Upper lobe of left lung (tissue), 6 donors: ENCODE measurements at regions not wholly inside any gene's neighbourhood (a gene's known extent, or its start where the extent isn't known, plus 50 kb on each side); places are given as distances from the start of the nearest gene placed in this dataset.
"Not testable (repeated sequence)": the region's sequence is repeated elsewhere in the genome, so short reads cannot be mapped to it uniquely, and the experiment has no call there.

ENCODE experiments used
- ATAC-seq, 2 donors: fragments of 200-7000 bp; cut with Tn5 transposase; one replicate each; pipeline ENCODE4 v1.9.1; 2022; ENCODE audit warnings: mild to moderate bottlenecking in 2 of 2, moderate library complexity in 2 of 2; ENCODE audit not compliant: low FRiP score in 2 of 2
- DNase-seq, 2 donors: peaks; one replicate each; pipeline ENCODE4 v3.0.0-alpha.2; 2019 to 2020
- H3K27ac ChIP-seq, 4 donors: fragments of 200-600 bp; sonication (generic); one replicate each; pipeline ENCODE4 v1.5.1; 2016 to 2019
- H3K27me3 ChIP-seq, 4 donors: fragments of 200-600 bp; sonication (generic); one replicate each; pipeline ENCODE4 v1.5.1; 2017 to 2019
- H3K36me3 ChIP-seq, 4 donors: fragments of 200-600 bp; sonication (generic); one replicate each; pipeline ENCODE4 v1.5.1; 2016 to 2019
- H3K4me1 ChIP-seq, 4 donors: fragments of 200-600 bp; sonication (generic); one replicate each; pipeline ENCODE4 v1.5.1; 2018 to 2019
- H3K4me3 ChIP-seq, 4 donors: fragments of 200-600 bp; sonication (generic); one replicate each; pipeline ENCODE4 v1.5.1; 2017 to 2019; ENCODE audit warnings: mild to moderate bottlenecking in 2 of 4, moderate library complexity in 1 of 4
- H3K9me3 ChIP-seq, 4 donors: fragments of 200-600 bp; sonication (generic); one replicate each; pipeline ENCODE4 v1.5.1; 2018 to 2019
- EP300 ChIP-seq, 4 donors: sonication (generic); formaldehyde crosslinking; IDR thresholded peaks; one replicate each; pipeline ENCODE4 v1.5.1; 2017; ENCODE audit warnings: antibody characterized with exemption in 4 of 4, control low read depth in 2 of 4
- POLR2A ChIP-seq, 4 donors: fragments of 450-650 bp; IDR thresholded peaks; one replicate each; pipeline ENCODE4 v1.5.1; 2016 to 2017; ENCODE audit warnings: antibody characterized with exemption in 4 of 4, mild to moderate bottlenecking in 2 of 4
- POLR2AphosphoS5 ChIP-seq, 2 donors: sonication (generic); formaldehyde crosslinking; IDR thresholded peaks; one replicate each; pipeline ENCODE4 v1.5.1; 2017; ENCODE audit warnings: antibody characterized with exemption in 2 of 2
- WGBS, 2 donors: methylation state at CpG; one replicate each; pipeline ENCODE4 v1.1.5; 2017 to 2018; 5-methylcytosine and 5-hydroxymethylcytosine counted together
- TF ChIP-seq, protein P1 (sequence below), 6 experiments: fragments of 450-650 bp in 4 of 6; fragments of 200-600 bp in 2 of 6; sonication (generic) in 2 of 6; IDR thresholded peaks; one replicate each; pipeline ENCODE4 v1.5.1; 2016 to 2019; ENCODE audit warnings: antibody characterized with exemption in 6 of 6
- donor health status: DM: no; HTN: no; CAD: no; lungs with moderate emphysema.
- donor health status: DM: no; HTN: yes; CAD: no; lungs with severe emphysema.

DNA sequence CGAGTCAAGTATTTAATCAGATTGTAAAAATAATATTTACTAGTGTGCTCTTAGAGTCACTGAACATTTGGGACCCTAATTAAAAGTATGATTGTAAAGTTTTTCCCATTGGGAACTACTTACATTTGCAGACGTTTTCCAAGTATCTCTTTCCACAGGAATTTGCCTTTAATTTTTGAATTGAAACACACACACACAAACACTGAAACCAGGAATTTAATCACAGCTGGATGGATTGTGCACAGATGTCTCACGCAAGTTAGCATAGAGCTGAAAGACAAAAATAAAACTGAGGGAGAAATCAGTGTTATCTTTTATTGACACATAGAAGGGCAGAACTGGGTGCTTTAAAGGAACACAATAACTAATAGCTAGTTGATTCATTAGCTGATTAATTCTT is 230.7 kb downstream of the RND3 start:
- TF ChIP-seq POLR2AphosphoS5 (IDR thresholded peaks at IDR 0.05) (no peak), POLR2A (IDR thresholded peaks at IDR 0.05) (no peak), EP300 (IDR thresholded peaks at IDR 0.05) (no peak)
- TF ChIP-seq, protein P1, sequence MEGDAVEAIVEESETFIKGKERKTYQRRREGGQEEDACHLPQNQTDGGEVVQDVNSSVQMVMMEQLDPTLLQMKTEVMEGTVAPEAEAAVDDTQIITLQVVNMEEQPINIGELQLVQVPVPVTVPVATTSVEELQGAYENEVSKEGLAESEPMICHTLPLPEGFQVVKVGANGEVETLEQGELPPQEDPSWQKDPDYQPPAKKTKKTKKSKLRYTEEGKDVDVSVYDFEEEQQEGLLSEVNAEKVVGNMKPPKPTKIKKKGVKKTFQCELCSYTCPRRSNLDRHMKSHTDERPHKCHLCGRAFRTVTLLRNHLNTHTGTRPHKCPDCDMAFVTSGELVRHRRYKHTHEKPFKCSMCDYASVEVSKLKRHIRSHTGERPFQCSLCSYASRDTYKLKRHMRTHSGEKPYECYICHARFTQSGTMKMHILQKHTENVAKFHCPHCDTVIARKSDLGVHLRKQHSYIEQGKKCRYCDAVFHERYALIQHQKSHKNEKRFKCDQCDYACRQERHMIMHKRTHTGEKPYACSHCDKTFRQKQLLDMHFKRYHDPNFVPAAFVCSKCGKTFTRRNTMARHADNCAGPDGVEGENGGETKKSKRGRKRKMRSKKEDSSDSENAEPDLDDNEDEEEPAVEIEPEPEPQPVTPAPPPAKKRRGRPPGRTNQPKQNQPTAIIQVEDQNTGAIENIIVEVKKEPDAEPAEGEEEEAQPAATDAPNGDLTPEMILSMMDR (IDR thresholded peaks at IDR 0.05), result no peak
- no peak for ATAC-seq
- Histone ChIP-seq H3K4me3 (no peak overlapping the region), H3K9me3 (no peaks in the 10 kb centered on the region), H3K36me3 (no peaks in the 10 kb centered on the region), H3K4me1 (no peaks in the 10 kb centered on the region), H3K27me3 (no peaks in the 10 kb centered on the region), H3K27ac (no peak overlapping the region)
- DNase-seq, result no peak
- 63 to 74% methylated on average over 3 of the region's 3 CpGs for WGBS, 2 donors

DNA sequence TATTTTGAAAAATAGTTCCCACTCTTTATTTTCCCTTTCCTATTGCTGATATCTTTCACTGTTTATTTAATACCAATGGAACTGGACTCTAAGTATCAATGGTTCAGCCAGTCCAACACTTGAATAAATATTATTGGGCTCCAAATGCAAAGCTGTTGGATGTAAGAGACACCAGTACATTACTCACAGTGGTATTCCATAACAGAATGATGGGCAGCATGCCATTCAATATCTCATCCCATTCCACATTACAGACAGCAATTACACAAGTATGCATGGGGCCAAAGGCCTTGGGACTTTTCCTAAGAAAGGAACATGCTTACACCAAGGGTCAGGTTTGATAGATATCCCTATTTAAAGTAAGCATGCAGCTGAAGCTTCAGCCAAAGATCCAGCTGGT is 231.9 kb downstream of the RND3 start:
- Histone ChIP-seq H3K27ac (no peak overlapping the region), H3K9me3 (no peaks in the 10 kb centered on the region), H3K4me3 (no peak overlapping the region), H3K4me1 (no peaks in the 10 kb centered on the region), H3K36me3 (no peaks in the 10 kb centered on the region), H3K27me3 (no peaks in the 10 kb centered on the region)
- DNase-seq, result no peak
- peak in 1 of 2 donors; percentile 69 for ATAC-seq
- TF ChIP-seq, protein P1 (IDR thresholded peaks at IDR 0.05), result no peak
- TF ChIP-seq POLR2AphosphoS5 (IDR thresholded peaks at IDR 0.05), result peak; percentile 10 to 66

DNA sequence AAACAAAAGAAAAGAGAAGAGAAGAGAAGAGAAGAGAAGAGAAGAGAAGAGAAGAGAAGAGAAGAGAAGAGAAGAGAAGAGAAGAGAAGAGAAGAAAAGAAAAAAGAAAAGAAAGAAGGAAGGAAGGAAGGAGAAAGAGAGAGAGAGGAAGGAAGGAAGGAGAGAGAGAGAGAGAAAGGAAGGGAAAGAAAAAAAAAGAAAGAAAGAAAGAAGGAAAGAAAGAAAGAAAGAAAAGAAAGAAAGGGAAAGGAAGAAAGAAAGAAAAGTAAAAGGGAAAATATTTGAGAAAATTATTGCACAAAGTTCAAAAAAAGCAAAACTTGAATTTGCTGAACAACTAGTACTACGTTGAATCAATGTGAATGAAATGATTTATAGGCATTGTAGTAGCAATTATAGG is 237.7 kb downstream of the RND3 start:
- not testable (repeated sequence) for H3K4me3 ChIP-seq, H3K27ac ChIP-seq, H3K4me1 ChIP-seq, H3K27me3 ChIP-seq, H3K36me3 ChIP-seq, ATAC-seq, DNase-seq, H3K9me3 ChIP-seq
- WGBS, 2 donors, result 88 to 91% methylated on average over 1 of the region's 1 CpG

DNA sequence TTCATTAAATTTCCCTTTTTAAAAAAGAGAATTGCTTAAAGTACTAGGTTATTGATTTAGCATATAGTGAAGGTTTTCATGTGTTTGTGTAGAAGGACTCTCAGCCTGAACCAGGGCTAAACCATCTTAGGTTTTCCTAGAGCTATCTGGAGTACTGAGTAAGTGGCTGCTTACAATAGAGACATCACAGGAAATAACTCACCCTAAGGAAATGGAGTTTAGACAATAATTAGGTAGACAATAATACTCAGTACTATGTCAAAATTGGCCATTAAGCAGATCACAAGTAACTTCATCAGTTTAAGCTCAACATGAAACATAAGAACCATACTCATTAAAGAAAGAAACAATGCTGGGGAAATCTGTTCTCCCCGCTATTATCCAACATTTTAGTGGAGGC is 240.0 kb downstream of the RND3 start:
- TF ChIP-seq EP300 (IDR thresholded peaks at IDR 0.05) (no peak), POLR2A (IDR thresholded peaks at IDR 0.05) (no peak), POLR2AphosphoS5 (IDR thresholded peaks at IDR 0.05) (no peak)
- TF ChIP-seq, protein P1 (IDR thresholded peaks at IDR 0.05), result no peak
- DNase-seq (no peak), ATAC-seq (no peak)
- Histone ChIP-seq H3K27me3 (no peaks in the 10 kb centered on the region), H3K36me3 (no peaks in the 10 kb centered on the region), H3K27ac (no peak overlapping the region), H3K4me3 (no peak overlapping the region), H3K9me3 (no peaks in the 10 kb centered on the region), H3K4me1 (no peaks in the 10 kb centered on the region)
- WGBS, 2 donors, result 97 to 100% methylated on average over 1 of the region's 1 CpG

DNA sequence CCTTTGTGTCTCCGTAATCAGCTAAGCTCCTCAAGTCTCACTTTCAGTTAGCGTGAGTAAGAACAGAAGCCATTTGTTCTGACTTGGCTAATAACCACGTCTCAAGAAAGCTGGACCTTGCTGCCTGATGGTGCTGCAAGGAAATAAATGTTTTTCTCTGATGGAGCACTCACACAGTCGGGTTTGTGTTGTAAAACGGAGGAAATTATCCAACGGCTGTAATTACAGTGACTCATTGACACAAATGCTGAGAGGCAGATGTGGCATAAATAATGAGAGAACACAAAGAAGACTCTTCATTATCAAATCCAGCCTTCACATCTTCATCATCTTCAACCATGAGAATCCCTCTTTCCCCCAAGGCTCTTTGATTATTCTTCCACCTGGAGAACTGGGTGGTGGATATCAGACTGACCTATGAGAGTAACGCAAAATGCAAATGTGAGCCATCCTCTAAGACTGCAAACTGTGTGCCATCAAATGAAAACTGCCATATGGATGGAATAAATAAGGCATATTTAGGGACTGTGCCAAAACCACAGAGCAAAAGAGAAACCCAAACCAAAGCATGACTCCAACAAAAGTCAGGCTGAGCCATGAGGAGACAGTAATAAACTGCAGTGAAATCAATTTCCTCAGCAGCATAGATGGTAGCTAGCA is 252.6 kb downstream of the RND3 start:
- Histone ChIP-seq H3K27ac (no peak overlapping the region), H3K36me3 (no peaks in the 10 kb centered on the region), H3K4me3 (no peak overlapping the region), H3K27me3 (no peaks in the 10 kb centered on the region), H3K4me1 (no peaks in the 10 kb centered on the region), H3K9me3 (no peaks in the 10 kb centered on the region)
- TF ChIP-seq EP300 (IDR thresholded peaks at IDR 0.05) (no peak), POLR2A (IDR thresholded peaks at IDR 0.05) (no peak), POLR2AphosphoS5 (IDR thresholded peaks at IDR 0.05) (no peak)
- TF ChIP-seq, protein P1 (IDR thresholded peaks at IDR 0.05), result no peak
- 66% methylated on average over 7 of the region's 7 CpGs for WGBS, 2 donors
- ATAC-seq (peak in 1 of 2 donors; percentile 55), DNase-seq (no peak)
